ENCODE measurements at regions not wholly inside any gene's neighbourhood (a gene's known extent, or its start where the extent isn't known, plus 50 kb on each side); places are given as distances from the start of the nearest gene placed in this dataset.

DNA sequence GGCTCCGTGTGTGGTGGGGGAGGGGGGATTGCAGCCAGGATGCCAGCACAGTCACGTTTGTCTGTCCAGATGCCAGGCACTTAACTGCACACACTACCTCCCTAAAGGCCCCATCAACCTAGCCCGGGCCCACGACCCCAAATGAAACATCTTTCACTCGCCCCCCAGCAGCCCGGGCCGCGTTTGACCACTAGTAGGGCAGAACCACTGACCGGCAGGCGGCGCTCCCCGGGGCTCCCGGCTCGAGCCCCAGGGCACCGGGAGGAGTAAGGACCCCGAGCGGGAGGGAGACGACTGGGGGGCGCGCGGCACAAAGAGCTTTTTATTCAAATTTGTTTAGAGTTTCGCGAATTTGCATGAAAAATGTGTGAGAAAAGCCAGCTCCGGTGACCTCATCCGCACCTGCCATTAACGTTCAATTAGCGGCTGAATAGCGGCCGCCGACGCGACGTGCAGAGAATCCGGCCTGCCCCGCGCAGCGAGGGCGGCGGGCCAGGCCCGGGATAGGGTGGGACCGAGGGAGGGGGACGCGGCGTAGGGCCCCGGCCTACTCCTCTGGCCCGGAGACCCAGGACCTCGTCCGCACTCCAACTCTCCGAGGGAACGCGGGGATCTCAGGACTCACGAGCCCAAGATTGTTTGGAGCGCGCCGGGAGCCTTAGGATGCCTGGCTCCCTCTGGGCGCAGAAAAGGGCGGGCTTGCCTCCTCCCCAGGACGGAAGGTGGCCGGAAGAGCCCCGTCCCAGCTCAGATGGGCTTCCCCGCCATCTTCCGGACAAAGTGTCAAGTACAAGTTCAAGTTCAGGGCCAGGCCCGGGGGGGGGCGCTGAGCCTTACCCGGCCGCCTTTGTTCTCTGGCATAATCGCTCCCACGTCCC, 64.9 kb upstream of the POLG start:
- peak; percentile 56 to 61 for ATAC-seq

DNA sequence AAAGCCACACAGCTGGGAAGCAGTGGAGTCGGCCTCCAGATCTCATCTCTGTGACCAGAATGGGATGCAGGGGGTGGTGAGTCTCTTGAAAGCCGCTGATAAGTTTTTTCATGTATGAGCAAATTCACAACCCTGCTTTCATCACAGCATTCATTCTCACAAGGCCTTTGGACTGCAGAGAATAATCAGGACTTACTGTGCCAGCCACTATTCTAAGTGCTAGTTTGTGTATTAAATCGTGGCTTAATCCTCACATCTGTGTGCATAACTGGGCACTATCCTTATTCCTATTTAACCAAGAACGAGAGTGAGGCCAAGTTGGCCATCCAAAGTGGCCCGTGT, 64.2 kb upstream of the POLG start:
- no peak for ATAC-seq

DNA sequence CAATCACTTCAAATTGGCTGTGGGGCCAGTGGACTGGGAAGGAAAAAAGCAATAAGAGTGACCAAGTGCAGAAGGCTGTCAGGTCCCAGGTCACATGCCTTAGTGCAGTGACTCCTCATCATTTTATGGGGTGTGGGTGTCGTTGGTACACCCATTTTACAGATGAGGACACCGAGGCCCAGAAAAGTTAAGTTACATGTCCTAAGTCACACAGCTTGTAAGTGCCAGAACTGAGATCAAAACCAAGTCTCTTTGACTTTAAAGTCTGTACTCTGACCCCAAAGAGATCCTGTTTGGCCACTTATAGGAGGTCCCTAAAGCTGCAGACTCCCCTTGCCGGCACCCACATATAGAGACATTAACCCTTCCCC, 63.0 kb upstream of the POLG start:
- no peak for ATAC-seq

DNA sequence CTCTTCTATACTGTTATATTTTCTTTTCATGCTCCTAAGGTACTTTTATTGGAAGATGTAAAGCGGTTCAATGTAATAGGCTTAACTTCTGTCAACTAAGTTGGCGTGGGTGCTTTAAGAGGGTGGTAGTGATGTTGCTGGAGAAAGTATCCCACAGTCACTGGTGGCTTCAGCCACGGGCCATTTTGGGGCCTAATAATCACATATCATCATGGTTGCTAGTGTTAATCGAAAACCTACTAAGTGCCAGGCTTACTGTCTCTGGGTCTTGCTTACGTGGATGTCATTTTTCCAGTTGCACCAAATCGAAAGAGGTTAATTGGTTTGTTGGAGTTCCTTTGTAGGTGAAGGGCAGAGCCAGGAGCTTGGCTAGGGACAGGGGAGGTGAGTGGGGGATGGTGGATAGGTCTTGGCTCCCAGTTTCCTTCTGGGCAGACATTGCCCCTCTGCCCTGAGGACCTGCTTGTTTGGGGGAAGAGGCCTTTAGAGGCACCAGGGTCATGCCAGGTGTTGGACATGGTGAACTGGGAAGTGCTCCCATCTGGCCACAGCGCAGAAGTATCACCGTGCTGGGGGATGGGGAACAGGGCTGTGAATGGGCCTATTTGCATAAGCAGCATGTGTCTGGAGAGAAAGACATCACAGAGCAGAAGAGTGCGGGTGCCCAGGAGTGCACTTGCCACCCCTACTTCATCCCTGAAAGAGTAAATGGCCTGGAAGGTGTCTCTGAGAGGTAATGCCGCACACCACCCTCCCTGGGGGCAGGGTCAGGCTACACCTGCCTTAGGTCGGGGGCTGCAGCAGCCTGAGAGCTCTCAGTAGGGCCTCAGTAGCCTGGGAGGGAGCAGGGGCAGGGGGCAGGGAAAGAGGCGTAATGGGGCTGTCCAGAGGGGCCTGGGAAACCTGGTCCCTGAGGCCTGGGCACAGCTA, 62.4 kb upstream of the POLG start:
- no peak for ATAC-seq

DNA sequence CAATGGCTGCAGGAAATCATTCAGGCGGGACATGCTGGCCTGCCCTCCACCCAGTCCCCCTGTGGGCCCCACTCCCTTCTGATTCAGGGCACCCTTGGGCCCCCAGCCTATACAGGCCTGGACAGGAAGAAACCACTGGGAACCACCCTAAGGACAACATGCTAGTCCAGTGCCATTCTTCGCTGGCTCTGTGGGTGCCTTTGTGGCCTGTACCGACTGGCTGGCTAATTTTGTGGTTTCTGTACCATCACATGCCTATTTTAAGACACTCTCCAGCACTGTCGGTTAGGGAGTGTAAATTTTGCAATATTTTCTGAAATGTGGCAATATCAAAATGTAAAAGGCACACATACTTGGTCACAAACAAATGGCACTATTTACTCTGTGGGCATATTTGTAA, 61.4 kb upstream of the POLG start:
- ATAC-seq, result no peak

DNA sequence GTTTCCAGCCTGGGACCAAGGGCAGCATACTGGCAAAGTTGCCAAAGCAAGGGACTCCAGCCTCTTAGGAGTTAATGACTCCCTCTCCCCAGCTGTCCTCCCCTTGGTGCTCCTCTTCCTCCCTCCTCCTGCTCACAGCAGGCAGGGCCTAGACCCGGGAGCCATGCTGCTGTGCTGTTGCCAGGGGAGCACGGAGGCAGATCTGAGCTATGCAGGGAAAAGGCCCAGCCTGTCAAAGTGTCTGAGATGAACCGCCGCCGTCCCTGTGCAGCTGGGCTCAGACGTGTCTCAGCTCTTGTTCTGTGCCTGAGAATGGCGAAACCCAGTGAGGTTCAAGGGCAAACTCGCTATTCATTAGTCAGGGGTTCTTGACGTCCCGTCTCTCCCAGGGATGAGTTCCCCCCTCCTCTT, 60.8 kb upstream of the POLG start:
- no peak for ATAC-seq

DNA sequence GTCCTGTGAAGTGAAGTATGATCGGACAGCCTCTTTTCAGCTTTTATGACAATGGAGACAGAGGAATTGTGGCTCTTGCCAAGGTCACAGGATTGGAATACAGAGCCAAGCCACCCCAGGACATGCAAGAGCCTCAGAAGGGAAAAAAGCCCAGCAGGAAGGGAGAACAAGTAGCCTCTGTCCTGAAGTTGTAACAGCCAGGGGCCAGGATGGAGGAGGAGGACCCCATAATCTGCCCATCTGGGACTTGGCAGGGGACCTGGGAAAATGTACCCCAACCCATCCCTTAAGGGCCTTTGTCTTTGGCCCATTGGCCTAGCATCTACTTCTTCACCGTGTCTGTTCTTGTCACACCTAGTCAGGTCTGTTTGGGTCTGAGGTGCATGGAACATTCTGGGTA, 60.4 kb upstream of the POLG start:
- ATAC-seq, result no peak

DNA sequence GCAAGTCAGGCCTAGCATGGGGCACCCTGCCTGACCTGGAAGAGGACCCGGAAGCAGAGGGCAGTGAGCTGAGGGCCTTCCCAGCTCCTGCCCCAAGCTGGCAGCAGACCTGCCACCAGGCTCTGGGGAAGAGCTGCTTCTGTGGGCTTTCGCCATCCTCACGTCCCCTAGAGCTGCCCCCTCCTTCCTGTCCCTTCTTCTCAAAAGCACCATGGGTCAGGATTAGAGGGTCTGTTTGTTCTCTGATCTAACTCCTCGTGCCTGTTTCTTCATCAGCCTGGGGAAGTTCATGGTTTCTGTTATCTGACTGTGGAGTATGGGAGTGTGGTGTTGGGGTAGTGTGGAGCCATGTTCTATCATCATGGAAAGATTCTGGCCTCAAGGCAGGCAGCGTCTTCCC, 58.4 kb upstream of the POLG start:
- ATAC-seq, result no peak

DNA sequence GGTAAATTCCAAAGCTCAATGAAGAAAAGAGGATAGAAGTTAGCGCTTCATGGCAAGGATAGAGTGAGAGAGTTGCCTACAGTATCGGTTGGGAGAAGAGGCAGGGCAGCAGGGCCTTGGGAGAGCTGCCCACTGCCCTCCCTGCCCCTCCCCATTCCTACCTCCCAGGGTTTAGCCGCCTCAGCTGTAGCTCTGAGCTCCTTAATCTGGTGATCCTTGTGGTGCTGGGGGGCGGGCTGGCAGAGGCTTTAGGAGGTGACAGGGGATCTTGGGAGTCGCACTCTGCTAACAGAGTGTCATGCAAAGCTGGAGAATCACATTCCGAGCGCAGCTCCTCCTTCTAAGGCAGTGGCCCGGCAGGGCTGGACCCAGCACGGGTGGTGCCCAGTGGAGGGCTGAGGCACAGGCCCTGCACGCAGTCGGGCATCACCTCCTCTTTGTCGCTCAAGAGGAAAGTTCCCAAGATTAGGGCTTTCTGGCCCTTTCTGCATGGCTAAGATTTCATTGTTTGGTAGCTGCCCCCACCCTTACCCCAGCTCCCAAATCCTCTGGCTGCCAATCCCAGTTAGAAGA, 57.1 kb upstream of the POLG start:
- ATAC-seq, result no peak

DNA sequence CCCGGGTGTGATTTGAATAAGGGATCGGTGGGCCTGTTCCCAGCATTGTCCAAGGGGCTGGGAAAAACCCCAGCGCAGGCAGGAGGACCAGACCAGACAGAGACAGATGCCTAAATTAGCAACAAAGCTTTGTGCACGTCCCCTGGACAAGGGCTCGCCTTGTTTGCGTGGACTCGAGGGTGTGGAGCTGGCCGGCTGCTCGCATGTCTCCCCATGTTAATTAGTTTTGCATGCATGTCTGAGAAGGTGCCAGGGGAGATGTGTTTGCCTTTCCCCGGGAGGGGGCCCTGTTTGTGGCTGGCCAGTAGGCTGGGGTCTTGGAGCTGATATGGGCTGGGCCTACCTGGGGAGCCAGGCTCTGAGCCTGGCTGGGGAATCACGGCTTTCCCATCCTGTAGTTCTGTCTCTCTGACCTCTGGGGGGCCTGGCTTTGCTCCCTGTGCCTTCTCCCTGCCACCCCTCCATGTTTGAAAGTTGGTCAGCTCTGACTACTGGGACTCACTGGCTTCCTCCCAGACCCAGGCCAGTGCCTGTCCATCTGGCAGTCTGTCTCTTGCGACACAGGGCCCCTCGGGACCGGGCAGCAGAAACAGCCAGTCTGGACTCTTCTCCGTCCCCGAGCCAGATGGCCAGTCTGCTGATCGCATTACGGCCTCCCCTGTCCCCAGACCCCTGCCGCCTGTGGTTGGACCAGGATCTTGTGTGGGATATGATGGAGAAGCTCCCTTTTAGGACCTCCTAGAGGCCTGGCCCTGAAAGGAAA, 55.4 kb upstream of the POLG start:
- ATAC-seq, result no peak

DNA sequence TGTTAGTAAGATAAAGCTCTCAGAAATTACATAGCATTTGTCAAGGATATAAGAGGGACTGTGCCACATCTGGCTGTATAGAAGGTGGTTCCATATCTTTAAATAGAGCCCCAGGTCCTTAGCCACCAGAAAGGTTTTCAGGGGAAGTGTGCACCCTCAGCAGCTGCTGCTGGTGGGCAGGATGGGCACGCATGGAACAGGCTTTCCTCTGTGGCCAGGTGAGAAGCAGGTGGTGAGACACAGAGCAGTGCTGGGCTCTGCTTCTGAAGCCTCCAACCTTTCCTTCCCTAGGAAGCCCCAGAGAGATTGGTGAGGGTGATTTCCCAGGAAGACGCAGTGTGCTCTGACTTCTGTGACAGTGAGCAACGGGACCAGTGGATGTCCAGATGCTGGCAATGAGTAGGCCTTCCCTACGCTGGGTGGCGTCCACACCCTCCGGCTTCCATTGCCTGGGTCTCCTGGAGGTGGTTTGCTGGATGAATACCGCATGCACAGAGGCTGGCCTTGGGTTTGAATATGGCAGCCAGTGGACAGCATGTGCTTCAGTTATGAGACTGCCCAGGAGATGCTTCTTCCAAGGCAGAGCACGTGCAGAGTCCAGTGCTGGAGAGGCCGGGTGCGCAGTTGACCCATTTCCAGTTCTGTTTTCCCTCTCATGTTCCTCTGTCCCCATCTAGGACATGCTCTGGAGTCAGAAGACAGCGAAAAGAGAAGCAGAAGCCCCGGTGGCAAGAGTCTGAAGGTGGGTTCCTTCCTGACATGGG, 52.7 kb upstream of the POLG start:
- no peak for ATAC-seq

DNA sequence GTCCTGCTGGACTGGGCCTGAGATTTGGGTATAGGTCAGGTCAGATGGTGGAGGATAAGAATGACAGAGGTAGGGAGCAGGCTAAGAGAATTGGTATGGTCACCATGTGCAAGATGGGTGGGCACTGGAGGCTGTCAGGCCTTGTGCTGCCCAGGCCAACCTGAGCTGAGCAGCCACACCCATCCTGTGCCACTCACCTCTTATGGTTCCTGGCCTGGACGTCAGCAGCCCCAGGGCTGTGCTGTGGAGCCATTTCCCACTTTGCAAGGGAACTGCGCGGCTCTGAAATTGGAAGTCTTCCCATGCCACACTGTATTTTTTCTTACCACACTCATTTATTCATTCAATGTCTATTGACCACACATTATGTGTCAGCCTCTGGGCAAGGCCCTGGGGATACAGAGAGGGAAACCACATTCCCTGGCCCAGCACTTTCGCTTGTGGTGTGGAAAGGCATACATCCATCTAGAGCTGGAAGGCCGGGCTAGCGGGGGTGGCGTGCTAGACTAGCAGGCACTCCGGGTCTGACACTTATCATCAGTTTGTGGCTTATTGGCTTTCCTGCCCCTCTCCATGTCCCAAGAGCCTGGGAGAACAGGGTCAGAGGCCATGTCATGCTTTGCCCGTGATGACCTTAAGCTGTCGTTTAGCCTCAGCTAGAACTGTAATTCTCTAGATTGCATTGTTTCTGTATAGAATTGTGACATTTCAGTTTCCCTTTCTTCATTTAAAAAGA, 51.1 kb upstream of the POLG start:
- no peak for ATAC-seq
